ENCODE measurements at regions not wholly inside any gene's neighbourhood (a gene's known extent, or its start where the extent isn't known, plus 50 kb on each side); places are given as distances from the start of the nearest gene placed in this dataset.

DNA sequence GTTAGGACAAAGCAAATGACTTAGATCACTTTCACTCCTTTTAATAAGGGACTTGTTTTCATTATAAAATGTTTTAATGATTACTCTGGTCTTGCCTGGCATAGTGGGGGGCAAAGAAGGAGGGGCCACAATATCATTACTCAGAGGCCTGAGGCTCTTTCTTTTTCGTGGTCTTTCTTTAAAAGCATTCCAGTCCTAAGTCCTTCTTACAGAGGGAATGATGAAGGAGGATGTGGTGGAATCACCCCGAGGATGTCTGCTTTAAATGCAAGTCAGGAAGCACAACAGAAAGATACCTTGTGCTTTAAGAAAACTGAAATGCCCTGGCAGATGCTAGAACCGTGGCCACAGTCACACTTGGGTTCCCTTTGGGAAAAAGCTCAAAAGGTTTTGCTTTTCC, 379.1 kb downstream of the INHBA start:
- Histone ChIP-seq H3K27me3 (ENCODE audit: control insufficient read depth in 2 of 2, insufficient read depth in 2 of 2, low read length in 2 of 2) (no peaks in the 10 kb centered on the region), H3K36me3 (replicated peaks in 1 of 2; ENCODE audit: control insufficient read depth in 1 of 2, insufficient read depth in 2 of 2, low read length in 2 of 2) (no peaks in the 10 kb centered on the region), H4K20me1 (ENCODE audit: insufficient read depth, low read length) (no peaks in the 10 kb centered on the region), H3K4me2 (replicated peaks; ENCODE audit: extremely low read depth, low read length, poor library complexity, severe bottlenecking) (no peak overlapping the region), H3K9me3 (replicated peaks in 1 of 2; ENCODE audit: control insufficient read depth in 1 of 2, insufficient read depth in 1 of 2, low read length in 2 of 2) (no peaks in the 10 kb centered on the region), H2AFZ (ENCODE audit: insufficient read depth, low read depth, low read length, poor library complexity, severe bottlenecking) (no peak overlapping the region), H3K27ac (ENCODE audit: low read depth in 1 of 2, low read length in 2 of 2) (no peak overlapping the region), H3K9ac (ENCODE audit: insufficient read depth, low read length, poor library complexity, severe bottlenecking) (no peak overlapping the region), H3K79me2 (ENCODE audit: insufficient read depth, low read length) (no peaks in the 10 kb centered on the region), H3K4me3 (replicated peaks in 1 of 3; ENCODE audit: low read depth in 2 of 3, low read length in 3 of 3) (no peak overlapping the region), H3K4me1 (ENCODE audit: control insufficient read depth in 1 of 2, insufficient read depth in 2 of 2, low read length in 2 of 2) (no peaks in the 10 kb centered on the region)
- TF ChIP-seq, protein P1, sequence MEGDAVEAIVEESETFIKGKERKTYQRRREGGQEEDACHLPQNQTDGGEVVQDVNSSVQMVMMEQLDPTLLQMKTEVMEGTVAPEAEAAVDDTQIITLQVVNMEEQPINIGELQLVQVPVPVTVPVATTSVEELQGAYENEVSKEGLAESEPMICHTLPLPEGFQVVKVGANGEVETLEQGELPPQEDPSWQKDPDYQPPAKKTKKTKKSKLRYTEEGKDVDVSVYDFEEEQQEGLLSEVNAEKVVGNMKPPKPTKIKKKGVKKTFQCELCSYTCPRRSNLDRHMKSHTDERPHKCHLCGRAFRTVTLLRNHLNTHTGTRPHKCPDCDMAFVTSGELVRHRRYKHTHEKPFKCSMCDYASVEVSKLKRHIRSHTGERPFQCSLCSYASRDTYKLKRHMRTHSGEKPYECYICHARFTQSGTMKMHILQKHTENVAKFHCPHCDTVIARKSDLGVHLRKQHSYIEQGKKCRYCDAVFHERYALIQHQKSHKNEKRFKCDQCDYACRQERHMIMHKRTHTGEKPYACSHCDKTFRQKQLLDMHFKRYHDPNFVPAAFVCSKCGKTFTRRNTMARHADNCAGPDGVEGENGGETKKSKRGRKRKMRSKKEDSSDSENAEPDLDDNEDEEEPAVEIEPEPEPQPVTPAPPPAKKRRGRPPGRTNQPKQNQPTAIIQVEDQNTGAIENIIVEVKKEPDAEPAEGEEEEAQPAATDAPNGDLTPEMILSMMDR (IDR thresholded peaks at IDR 0.05) = no peak
- H3K27me3 Mint-ChIP-seq (ENCODE audit: low read depth in 3 of 3) = peaks cover 0 to 3% (median 1%) of the 10 kb centered on the region in 3 donors
- no peak overlapping the region for H3K27ac Mint-ChIP-seq
- intact Hi-C loops (cut with micrococcal nuclease) = no loop called here
- no peaks in the 10 kb centered on the region for H3K4me1 Mint-ChIP-seq
- no peaks in the 10 kb centered on the region for H3K36me3 Mint-ChIP-seq
- WGBS (ENCODE audit: insufficient coverage) = no CpG with 5 or more reads among the region's 3 CpGs
- no peak for DNase-seq
- H3K4me3 Mint-ChIP-seq = no peak overlapping the region
- H3K9me3 Mint-ChIP-seq = peaks cover 0 to 4% (median 1%) of the 10 kb centered on the region in 7 donors

DNA sequence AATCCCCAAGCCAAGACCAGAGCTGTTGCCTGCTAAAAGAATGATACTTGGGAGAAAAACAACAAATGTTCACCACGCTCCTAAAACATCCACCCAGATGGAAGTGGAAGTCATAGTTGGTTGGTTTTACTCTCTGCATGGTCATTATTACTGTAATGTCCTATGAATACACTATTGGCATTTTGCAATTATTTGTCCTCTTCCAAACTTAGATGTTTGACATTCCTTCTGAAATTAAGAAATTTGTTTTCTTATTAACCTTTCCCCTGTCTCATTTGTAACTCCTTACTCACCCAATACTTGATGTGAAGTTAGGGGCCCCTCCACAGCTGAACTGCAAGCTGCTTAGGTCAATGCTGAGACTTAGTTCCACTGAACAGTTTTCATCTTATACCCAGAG, 383.3 kb downstream of the INHBA start:
- Mint-ChIP-seq H3K9me3 (peaks cover 2 to 14% (median 6%) of the 10 kb centered on the region in 7 donors), H3K36me3 (no peaks in the 10 kb centered on the region), H3K27me3 (ENCODE audit: low read depth in 3 of 3) (peaks cover 0 to 3% (median 1%) of the 10 kb centered on the region in 3 donors), H3K27ac (no peak overlapping the region), H3K4me3 (no peak overlapping the region), H3K4me1 (no peaks in the 10 kb centered on the region)
- H3K36me3 ChIP-seq (replicated peaks in 1 of 2; ENCODE audit: control insufficient read depth in 1 of 2, insufficient read depth in 2 of 2, low read length in 2 of 2) = no peaks in the 10 kb centered on the region
- no peak overlapping the region for H3K9ac ChIP-seq (ENCODE audit: insufficient read depth, low read length, poor library complexity, severe bottlenecking)
- no peak overlapping the region for H3K4me3 ChIP-seq (replicated peaks in 1 of 3; ENCODE audit: low read depth in 2 of 3, low read length in 3 of 3)
- H3K4me2 ChIP-seq (replicated peaks; ENCODE audit: extremely low read depth, low read length, poor library complexity, severe bottlenecking) = no peak overlapping the region
- H3K27ac ChIP-seq (ENCODE audit: low read depth in 1 of 2, low read length in 2 of 2) = no peak overlapping the region
- intact Hi-C loops (cut with micrococcal nuclease) = no loop called here
- H3K9me3 ChIP-seq (replicated peaks in 1 of 2; ENCODE audit: control insufficient read depth in 1 of 2, insufficient read depth in 1 of 2, low read length in 2 of 2) = no peaks in the 10 kb centered on the region
- no CpG with 5 or more reads among the region's 1 CpG for WGBS (ENCODE audit: insufficient coverage)
- H2AFZ ChIP-seq (ENCODE audit: insufficient read depth, low read depth, low read length, poor library complexity, severe bottlenecking) = no peak overlapping the region
- H3K79me2 ChIP-seq (ENCODE audit: insufficient read depth, low read length) = no peaks in the 10 kb centered on the region
- no peaks in the 10 kb centered on the region for H4K20me1 ChIP-seq (ENCODE audit: insufficient read depth, low read length)
- no peaks in the 10 kb centered on the region for H3K27me3 ChIP-seq (ENCODE audit: control insufficient read depth in 2 of 2, insufficient read depth in 2 of 2, low read length in 2 of 2)
- no peak for DNase-seq
- no peaks in the 10 kb centered on the region for H3K4me1 ChIP-seq (ENCODE audit: control insufficient read depth in 1 of 2, insufficient read depth in 2 of 2, low read length in 2 of 2)
- TF ChIP-seq, protein P1 (IDR thresholded peaks at IDR 0.05) = no peak

Data from CD14-positive monocyte (primary cell).